ENCODE measurements at regions not wholly inside any gene's neighbourhood (a gene's known extent, or its start where the extent isn't known, plus 50 kb on each side); places are given as distances from the start of the nearest gene placed in this dataset.

DNA sequence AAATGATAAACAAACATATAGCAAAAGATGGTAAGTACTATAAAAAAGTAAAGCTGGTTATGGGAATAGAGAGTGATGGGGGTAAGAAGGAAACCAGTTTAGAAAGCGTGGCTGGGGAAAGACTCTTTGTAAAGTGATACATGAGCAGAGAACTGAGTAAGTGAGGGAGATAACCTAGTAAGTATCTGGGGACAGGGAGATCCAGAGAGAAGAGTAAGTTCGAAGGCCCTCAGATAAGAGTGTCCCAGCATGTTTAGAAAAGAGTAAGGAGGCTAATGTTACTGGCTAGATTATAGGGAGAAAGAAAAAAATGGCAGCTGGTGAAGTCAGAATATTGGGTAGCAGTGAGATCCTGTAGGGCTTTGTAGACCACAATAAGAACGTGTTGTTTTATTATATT is 50.7 kb upstream of the HBS1L start:
- H3K9me3 ChIP-seq (ENCODE audit: low read length) = no peaks in the 10 kb centered on the region; the same call in 1 of the 2 replicates
- H3K4me1 ChIP-seq (ENCODE audit: insufficient read depth, low read length, poor library complexity, severe bottlenecking) = peaks cover 45% of the 10 kb centered on the region
- no peak overlapping the region for H3K27ac ChIP-seq (ENCODE audit: low read depth, low read length, poor library complexity, severe bottlenecking)
- no peaks in the 10 kb centered on the region for H3K9me2 ChIP-seq (ENCODE audit: insufficient read depth, low read length)
- no peaks in the 10 kb centered on the region for H3K79me2 ChIP-seq (ENCODE audit: insufficient read depth, low read depth, low read length)
- H3K36me3 ChIP-seq (ENCODE audit: insufficient read depth, low read length) = no peaks in the 10 kb centered on the region
- ChIA-PET CTCF (ENCODE audit: unreplicated experiment) (no interaction called here), POLR2A (interaction anchor here (1.0 to 2.3 kb wide), 4 partner anchors 13 to 50 kb away, joined by 3 to 11 read pairs (median 6); partner anchors contain the start of gene HBS1L)
- TF ChIP-seq EZH2phosphoT487 (IDR thresholded peaks at IDR 0.05; ENCODE audit: borderline replicate concordance, low read depth, low read length) = no peak
- TF ChIP-seq, protein P1, sequence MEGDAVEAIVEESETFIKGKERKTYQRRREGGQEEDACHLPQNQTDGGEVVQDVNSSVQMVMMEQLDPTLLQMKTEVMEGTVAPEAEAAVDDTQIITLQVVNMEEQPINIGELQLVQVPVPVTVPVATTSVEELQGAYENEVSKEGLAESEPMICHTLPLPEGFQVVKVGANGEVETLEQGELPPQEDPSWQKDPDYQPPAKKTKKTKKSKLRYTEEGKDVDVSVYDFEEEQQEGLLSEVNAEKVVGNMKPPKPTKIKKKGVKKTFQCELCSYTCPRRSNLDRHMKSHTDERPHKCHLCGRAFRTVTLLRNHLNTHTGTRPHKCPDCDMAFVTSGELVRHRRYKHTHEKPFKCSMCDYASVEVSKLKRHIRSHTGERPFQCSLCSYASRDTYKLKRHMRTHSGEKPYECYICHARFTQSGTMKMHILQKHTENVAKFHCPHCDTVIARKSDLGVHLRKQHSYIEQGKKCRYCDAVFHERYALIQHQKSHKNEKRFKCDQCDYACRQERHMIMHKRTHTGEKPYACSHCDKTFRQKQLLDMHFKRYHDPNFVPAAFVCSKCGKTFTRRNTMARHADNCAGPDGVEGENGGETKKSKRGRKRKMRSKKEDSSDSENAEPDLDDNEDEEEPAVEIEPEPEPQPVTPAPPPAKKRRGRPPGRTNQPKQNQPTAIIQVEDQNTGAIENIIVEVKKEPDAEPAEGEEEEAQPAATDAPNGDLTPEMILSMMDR (conservative IDR thresholded peaks at IDR 0.05; ENCODE audit: low read length) = no peak
- H4K20me1 ChIP-seq (ENCODE audit: insufficient read depth, low read length) = no peaks in the 10 kb centered on the region
- BruUV-seq (replicated peaks) = no TSS peak
- intact Hi-C loops (cut with micrococcal nuclease; ENCODE audit: unreplicated experiment) = no loop called here
- DNase-seq (ENCODE audit: low spot score) = no peak
- peak overlapping the region; percentile 90 for H2AFZ ChIP-seq (ENCODE audit: low read length)
- H3K4me2 ChIP-seq (ENCODE audit: low read length) = peak overlapping the region; percentile 20
- H3K4me3 ChIP-seq (ENCODE audit: low read depth, low read length, poor library complexity, severe bottlenecking) = no peak overlapping the region
